Muscle of leg (tissue), 3 donors: ENCODE measurements at regions not wholly inside any gene's neighbourhood (a gene's known extent, or its start where the extent isn't known, plus 50 kb on each side); places are given as distances from the start of the nearest gene placed in this dataset.
A peak's percentile ranks its signal among the peaks of the same experiment; 100 is the strongest.
"Not testable (repeated sequence)": the region's sequence is repeated elsewhere in the genome, so short reads cannot be mapped to it uniquely, and the experiment has no call there.

Experiments used
- DNase-seq: peaks from one replicate; pipeline ENCODE4 v3.0.0; 2013
- H3K27ac ChIP-seq: one replicate; pipeline ENCODE4 v1.5.1; 2013; ENCODE audit warnings: mild to moderate bottlenecking, low read length, control low read depth
- H3K27me3 ChIP-seq: one replicate; pipeline ENCODE4 v1.6.1; 2013; ENCODE audit warnings: low read length; ENCODE audit not compliant: control insufficient read depth, insufficient read depth
- H3K36me3 ChIP-seq: one replicate; pipeline ENCODE4 v1.6.1; 2013; ENCODE audit warnings: low read length; ENCODE audit not compliant: control insufficient read depth, insufficient read depth
- H3K4me1 ChIP-seq: one replicate; pipeline ENCODE4 v1.6.1; 2013; ENCODE audit warnings: low read length; ENCODE audit not compliant: control insufficient read depth, insufficient read depth
- H3K4me3 ChIP-seq: one replicate; pipeline ENCODE4 v1.5.1; 2013; ENCODE audit warnings: low read length, control low read depth
- H3K9me3 ChIP-seq: replicated peaks from 2 replicates; pipeline ENCODE4 v1.6.1; 2013; ENCODE audit warnings: low read depth, low read length; ENCODE audit not compliant: control insufficient read depth
- WGBS: methylation state at CpG from one replicate; pipeline ENCODE4 v1.1.5; 2013; ENCODE audit warnings: missing lambda C conversion rate; ENCODE audit not compliant: insufficient coverage; 5-methylcytosine and 5-hydroxymethylcytosine counted together

GRCh38 chr12:131230340-131231031 is 276.8 kb downstream of the ADGRD1 start:
- Histone ChIP-seq H3K27me3 (peaks cover 6% of the 10 kb centered on the region), H3K4me3 (no peak overlapping the region), H3K4me1 (peaks cover 10% of the 10 kb centered on the region), H3K9me3 (peaks cover 4% of the 10 kb centered on the region), H3K27ac (no peak overlapping the region), H3K36me3 (no peaks in the 10 kb centered on the region)
- DNase-seq: peak; percentile 23
- 63% methylated on average over 13 of the region's 17 CpGs for WGBS

- 64% methylated on average over 23 of the region's 23 CpGs for WGBS
- H3K4me1 ChIP-seq: peaks cover 10% of the 10 kb centered on the region
- H3K9me3 ChIP-seq: peaks cover 4% of the 10 kb centered on the region
- H3K27ac ChIP-seq: peak overlapping the region; percentile 11
- peak; percentile 28 for DNase-seq
- H3K36me3 ChIP-seq: no peaks in the 10 kb centered on the region
- H3K4me3 ChIP-seq: no peak overlapping the region
- H3K27me3 ChIP-seq: peaks cover 6% of the 10 kb centered on the region
Measured at GRCh38 chr12:131231032-131231980, 277.6 kb downstream of the ADGRD1 start.

GRCh38 chr12:131232036-131232435 is 278.3 kb downstream of the ADGRD1 start:
- peak; percentile 42 for DNase-seq
- WGBS: 83% methylated on average over 1 of the region's 5 CpGs
- no peak overlapping the region for H3K4me3 ChIP-seq
- H3K36me3 ChIP-seq: no peaks in the 10 kb centered on the region
- peaks cover 6% of the 10 kb centered on the region for H3K27me3 ChIP-seq
- peaks cover 4% of the 10 kb centered on the region for H3K9me3 ChIP-seq
- peaks cover 10% of the 10 kb centered on the region for H3K4me1 ChIP-seq
- H3K27ac ChIP-seq: no peak overlapping the region

GRCh38 chr12:131232872-131233271 is 279.2 kb downstream of the ADGRD1 start:
- WGBS: 68% methylated on average over 5 of the region's 14 CpGs
- H3K36me3 ChIP-seq, H3K9me3 ChIP-seq, H3K27me3 ChIP-seq, H3K4me3 ChIP-seq, H3K27ac ChIP-seq, DNase-seq, H3K4me1 ChIP-seq: not testable (repeated sequence)

- DNase-seq, H3K4me1 ChIP-seq, H3K36me3 ChIP-seq, H3K27ac ChIP-seq, H3K4me3 ChIP-seq, H3K9me3 ChIP-seq, H3K27me3 ChIP-seq: not testable (repeated sequence)
- WGBS: 65% methylated on average over 7 of the region's 16 CpGs
Measured at GRCh38 chr12:131233850-131234789, 280.4 kb downstream of the ADGRD1 start.

- H3K4me1 ChIP-seq, DNase-seq, H3K9me3 ChIP-seq, H3K36me3 ChIP-seq, H3K4me3 ChIP-seq, H3K27me3 ChIP-seq, H3K27ac ChIP-seq: not testable (repeated sequence)
- WGBS: no CpG with 5 or more reads among the region's 8 CpGs
Measured at GRCh38 chr12:131234841-131235271, 281.1 kb downstream of the ADGRD1 start.

GRCh38 chr12:131235871-131236271 is 282.2 kb downstream of the ADGRD1 start:
- no peak overlapping the region for H3K4me3 ChIP-seq
- no peak overlapping the region for H3K27ac ChIP-seq
- peaks cover 4% of the 10 kb centered on the region for H3K9me3 ChIP-seq
- WGBS: 91% methylated on average over 4 of the region's 12 CpGs
- H3K4me1 ChIP-seq: no peaks in the 10 kb centered on the region
- DNase-seq: no peak
- no peaks in the 10 kb centered on the region for H3K36me3 ChIP-seq
- H3K27me3 ChIP-seq: peaks cover 4% of the 10 kb centered on the region

- 83% methylated on average over 1 of the region's 7 CpGs for WGBS
- peaks cover 2% of the 10 kb centered on the region for H3K27me3 ChIP-seq
- no peaks in the 10 kb centered on the region for H3K36me3 ChIP-seq
- no peaks in the 10 kb centered on the region for H3K9me3 ChIP-seq
- no peaks in the 10 kb centered on the region for H3K4me1 ChIP-seq
- H3K4me3 ChIP-seq: no peak overlapping the region
- DNase-seq: no peak
- H3K27ac ChIP-seq: no peak overlapping the region
Measured at GRCh38 chr12:131239384-131240094, 285.8 kb downstream of the ADGRD1 start.

- Histone ChIP-seq H3K9me3 (no peaks in the 10 kb centered on the region), H3K27me3 (peaks cover 7% of the 10 kb centered on the region), H3K36me3 (no peaks in the 10 kb centered on the region), H3K27ac (no peak overlapping the region), H3K4me3 (no peak overlapping the region), H3K4me1 (no peaks in the 10 kb centered on the region)
- no peak for DNase-seq
Measured at GRCh38 chr12:131241517-131241916, 287.8 kb downstream of the ADGRD1 start.
